HCT116 (cell line): ENCODE measurements at regions not wholly inside any gene's neighbourhood (a gene's known extent, or its start where the extent isn't known, plus 50 kb on each side); places are given as distances from the start of the nearest gene placed in this dataset.

Experiments used
- ATAC-seq: fragments of 200-7000 bp; cut with Tn5 transposase; 2 replicates; pipeline ENCODE4 v1.9.1; 2020; ENCODE audit warnings: mild to moderate bottlenecking, moderate library complexity
- BruUV-seq: library from RNA; stranded (reverse); fragments of 400-500 nt; replicated peaks from 2 replicates; lab custom pipeline; 2021; lab: Mats Ljungman, UMichigan
- CTCF ChIA-PET: fragments of 300-600 bp; sonication (Branson Sonifier 250); formaldehyde crosslinking; loops from one replicate; lab custom pipeline; 2021; ENCODE audit warnings: antibody characterized with exemption; lab: Charles Lee
- POLR2A ChIA-PET: fragments of 300-600, 350-600 bp; sonication (Branson Sonifier 250); formaldehyde crosslinking; loops from one replicate; lab custom pipeline; 2021; ENCODE audit warnings: antibody characterized with exemption; lab: Charles Lee
- RAD21 ChIA-PET, 2 experiments: fragments of 300-600 bp; sonication (Branson Sonifier 250); formaldehyde crosslinking; loops; one replicate each; lab custom pipeline; 2023; ENCODE audit warnings: low total read pairs in 2 of 2; ENCODE audit not compliant: uncharacterized antibody in 2 of 2, unreplicated experiment in 2 of 2, low non-redundant PET in 1 of 2; lab: Charles Lee
- DNase-seq: peaks from one replicate; pipeline ENCODE4 v3.0.0-alpha.2; 2010; ENCODE audit warnings: low read depth, low spot score
- H2AFZ ChIP-seq: fragments of 200-600 bp; shearing (Covaris generic), sonication (generic); 2 replicates; pipeline ENCODE4 v1.6.1; 2017; ENCODE audit warnings: low read depth, mixed run types, mixed read lengths, antibody characterized with exemption, low read length; ENCODE audit not compliant: poor library complexity, severe bottlenecking
- H3K27ac ChIP-seq: 2 replicates; pipeline ENCODE4 v1.5.1; 2012; ENCODE audit warnings: low read depth, low read length
- H3K27me3 ChIP-seq: fragments of 200-600 bp; sonication (generic); 2 replicates; pipeline ENCODE4 v1.6.1; 2016; ENCODE audit warnings: mixed run types, low read length, mixed read lengths; ENCODE audit not compliant: insufficient read depth
- H3K36me3 ChIP-seq, 2 experiments: fragments of 200-500 bp in 1 of 2; fragments of 200-600 bp in 1 of 2; sonication (Bioruptor generic) in 1 of 2; sonication (generic) in 1 of 2; 2 replicates each; pipeline versions ENCODE4 v1.5.1 to v1.6.1; 2014 to 2016; ENCODE audit warnings: low read length in 2 of 2, inconsistent platforms in 1 of 2, mixed read lengths in 1 of 2, mixed run types in 1 of 2; ENCODE audit not compliant: insufficient read depth in 2 of 2, control insufficient read depth in 1 of 2
- H3K4me1 ChIP-seq, 2 experiments: fragments of 200-600 bp in 1 of 2; sonication (generic) in 1 of 2; 2 replicates each; pipeline versions ENCODE4 v1.5.1 to v1.6.1; 2012 to 2017; ENCODE audit warnings: low read length in 2 of 2, inconsistent platforms in 1 of 2, mild to moderate bottlenecking in 1 of 2, mixed read lengths in 1 of 2, mixed run types in 1 of 2, moderate library complexity in 1 of 2; ENCODE audit not compliant: insufficient read depth in 2 of 2, control insufficient read depth in 1 of 2
- H3K4me2 ChIP-seq: fragments of 200-600 bp; sonication (generic); 2 replicates; pipeline ENCODE4 v1.6.1; 2017; ENCODE audit warnings: mixed run types, low read length, mixed read lengths
- H3K4me3 ChIP-seq, 2 experiments: fragments of 200-600 bp in 1 of 2; sonication (generic) in 1 of 2; replicated peaks in 1 of 2; 2 replicates each; pipeline ENCODE4 v1.5.1; 2011 to 2016; ENCODE audit warnings: low read length in 2 of 2, control low read depth in 1 of 2, low read depth in 1 of 2, mild to moderate bottlenecking in 1 of 2, mixed read lengths in 1 of 2, mixed run types in 1 of 2
- H3K79me2 ChIP-seq: fragments of 200-600 bp; sonication (generic); 2 replicates; pipeline ENCODE4 v1.6.1; 2017; ENCODE audit warnings: mild to moderate bottlenecking, mixed run types, low read length, moderate library complexity, mixed read lengths; ENCODE audit not compliant: insufficient read depth
- H3K9ac ChIP-seq: fragments of 200-600 bp; sonication (generic); 2 replicates; pipeline ENCODE4 v1.6.1; 2016; ENCODE audit warnings: low read length, mixed read lengths
- H3K9me2 ChIP-seq: fragments of 200-600 bp; sonication (generic), shearing (Covaris generic); 2 replicates; pipeline ENCODE4 v1.6.1; 2017; ENCODE audit warnings: mixed run types, mild to moderate bottlenecking, moderate library complexity; ENCODE audit not compliant: insufficient read depth
- H3K9me3 ChIP-seq, 2 experiments: fragments of 200-500 bp in 1 of 2; fragments of 200-600 bp in 1 of 2; sonication (Bioruptor generic) in 1 of 2; sonication (generic) in 1 of 2; 2 replicates each; pipeline ENCODE4 v1.6.1; 2014 to 2017; ENCODE audit warnings: low read length in 2 of 2, mixed read lengths in 2 of 2, inconsistent platforms in 1 of 2, low read depth in 1 of 2, mild to moderate bottlenecking in 1 of 2, mixed run types in 1 of 2, moderate library complexity in 1 of 2; ENCODE audit not compliant: control insufficient read depth in 1 of 2, insufficient read depth in 1 of 2
- H4K20me1 ChIP-seq: fragments of 200-600 bp; sonication (generic), shearing (Covaris generic); 2 replicates; pipeline ENCODE4 v1.6.1; 2017; ENCODE audit warnings: mixed run types, mild to moderate bottlenecking, moderate library complexity; ENCODE audit not compliant: insufficient read depth
- CBX3 ChIP-seq: IDR thresholded peaks from 2 replicates; pipeline ENCODE4 v1.6.1; 2012; ENCODE audit warnings: low read depth
- ELF1 ChIP-seq: IDR thresholded peaks from 2 replicates; pipeline ENCODE4 v1.6.1; 2012; ENCODE audit warnings: low read depth, borderline replicate concordance
- EZH2 ChIP-seq: fragments of 200-600 bp; sonication (generic); IDR thresholded peaks from 2 replicates; pipeline ENCODE4 v1.6.1; 2017; ENCODE audit warnings: antibody characterized with exemption, mixed run types
- EZH2phosphoT487 ChIP-seq: fragments of 200-600 bp; IDR thresholded peaks from 2 replicates; pipeline ENCODE4 v1.6.1; 2018; ENCODE audit warnings: antibody characterized with exemption, borderline replicate concordance
- FOSL1 ChIP-seq: IDR thresholded peaks from 2 replicates; pipeline ENCODE4 v1.6.1; 2012; ENCODE audit warnings: low read depth
- JUND ChIP-seq: IDR thresholded peaks from 2 replicates; pipeline ENCODE4 v1.6.1; 2012
- POLR2AphosphoS5 ChIP-seq: IDR thresholded peaks from 2 replicates; pipeline ENCODE4 v1.6.1; 2011; ENCODE audit warnings: mild to moderate bottlenecking, low read depth, low read length, moderate library complexity
- SRF ChIP-seq: IDR thresholded peaks from 2 replicates; pipeline ENCODE4 v1.6.1; 2012; ENCODE audit warnings: low read depth
- ZFX ChIP-seq: fragments of 450-650 bp; IDR thresholded peaks from 2 replicates; pipeline ENCODE4 v1.6.1; 2017
- ZNF274 ChIP-seq: fragments of 200-500 bp; sonication (Bioruptor generic); IDR thresholded peaks from 2 replicates; pipeline ENCODE4 v1.6.1; 2014; ENCODE audit warnings: mild to moderate bottlenecking, low read depth, low read length, inconsistent platforms
- intact Hi-C: fragments of 100-400 bp; cut with micrococcal nuclease; formaldehyde crosslinking; loops from 2 replicates; pipeline ENCODE4 v1.10.0; 2022
- TF ChIP-seq, protein P1 (sequence below): IDR thresholded peaks from 2 replicates; pipeline ENCODE4 v1.6.1; 2012; ENCODE audit warnings: low read depth
- TF ChIP-seq, protein P2 (sequence below): IDR thresholded peaks from 2 replicates; pipeline ENCODE4 v1.6.1; 2012
- TF ChIP-seq, protein P3 (sequence below): IDR thresholded peaks from 2 replicates; pipeline ENCODE4 v1.6.1; 2012

DNA sequence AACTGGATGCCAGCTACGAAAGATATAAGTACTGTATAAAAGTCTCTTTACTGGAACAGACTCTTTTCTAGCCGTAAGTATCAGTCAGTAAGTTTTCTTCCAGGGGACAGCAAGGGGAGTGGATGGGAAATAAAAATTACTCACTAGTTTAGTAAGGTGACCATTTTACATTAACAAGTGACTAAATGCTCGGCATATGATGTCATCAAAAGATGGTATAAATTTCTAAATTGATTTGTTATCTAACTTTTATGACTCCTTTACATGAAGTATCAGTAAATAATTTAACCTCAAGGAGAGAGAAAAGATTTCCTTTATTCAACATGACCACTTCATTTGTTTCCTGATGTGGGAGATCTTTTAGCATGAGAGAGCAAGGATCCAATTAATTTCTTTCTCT, 859.0 kb upstream of the LRRTM1 start (continued):
- TF ChIP-seq, protein P1, sequence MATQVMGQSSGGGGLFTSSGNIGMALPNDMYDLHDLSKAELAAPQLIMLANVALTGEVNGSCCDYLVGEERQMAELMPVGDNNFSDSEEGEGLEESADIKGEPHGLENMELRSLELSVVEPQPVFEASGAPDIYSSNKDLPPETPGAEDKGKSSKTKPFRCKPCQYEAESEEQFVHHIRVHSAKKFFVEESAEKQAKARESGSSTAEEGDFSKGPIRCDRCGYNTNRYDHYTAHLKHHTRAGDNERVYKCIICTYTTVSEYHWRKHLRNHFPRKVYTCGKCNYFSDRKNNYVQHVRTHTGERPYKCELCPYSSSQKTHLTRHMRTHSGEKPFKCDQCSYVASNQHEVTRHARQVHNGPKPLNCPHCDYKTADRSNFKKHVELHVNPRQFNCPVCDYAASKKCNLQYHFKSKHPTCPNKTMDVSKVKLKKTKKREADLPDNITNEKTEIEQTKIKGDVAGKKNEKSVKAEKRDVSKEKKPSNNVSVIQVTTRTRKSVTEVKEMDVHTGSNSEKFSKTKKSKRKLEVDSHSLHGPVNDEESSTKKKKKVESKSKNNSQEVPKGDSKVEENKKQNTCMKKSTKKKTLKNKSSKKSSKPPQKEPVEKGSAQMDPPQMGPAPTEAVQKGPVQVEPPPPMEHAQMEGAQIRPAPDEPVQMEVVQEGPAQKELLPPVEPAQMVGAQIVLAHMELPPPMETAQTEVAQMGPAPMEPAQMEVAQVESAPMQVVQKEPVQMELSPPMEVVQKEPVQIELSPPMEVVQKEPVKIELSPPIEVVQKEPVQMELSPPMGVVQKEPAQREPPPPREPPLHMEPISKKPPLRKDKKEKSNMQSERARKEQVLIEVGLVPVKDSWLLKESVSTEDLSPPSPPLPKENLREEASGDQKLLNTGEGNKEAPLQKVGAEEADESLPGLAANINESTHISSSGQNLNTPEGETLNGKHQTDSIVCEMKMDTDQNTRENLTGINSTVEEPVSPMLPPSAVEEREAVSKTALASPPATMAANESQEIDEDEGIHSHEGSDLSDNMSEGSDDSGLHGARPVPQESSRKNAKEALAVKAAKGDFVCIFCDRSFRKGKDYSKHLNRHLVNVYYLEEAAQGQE: no peak
- no peak for TF ChIP-seq ELF1
- no peak for TF ChIP-seq JUND
- TF ChIP-seq ZNF274: no peak

DNA sequence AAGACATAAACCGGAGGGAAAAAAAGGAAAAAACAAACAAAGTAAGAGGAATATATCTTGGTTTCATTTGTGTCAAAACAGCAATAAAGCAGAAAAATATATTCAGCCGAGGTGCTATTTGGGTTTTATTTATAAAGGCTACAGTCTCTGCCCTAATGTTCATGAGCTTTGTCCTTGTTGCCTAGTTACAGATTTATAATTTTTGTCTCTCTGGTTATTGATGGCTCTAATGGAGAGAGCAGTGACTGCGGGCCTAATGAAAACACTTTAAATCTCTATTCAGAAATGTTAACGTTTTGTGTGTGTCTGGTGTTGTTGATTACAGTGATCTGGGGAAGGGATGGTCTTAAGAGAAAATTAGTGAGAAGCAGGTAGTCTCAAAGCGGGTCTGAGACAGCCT, 854.0 kb upstream of the LRRTM1 start:
- Histone ChIP-seq H3K4me3 (no peak overlapping the region), H3K9me2 (no peaks in the 10 kb centered on the region), H3K27ac (no peak overlapping the region), H3K4me1 (no peaks in the 10 kb centered on the region), H3K9me3 (no peaks in the 10 kb centered on the region), H3K9ac (no peak overlapping the region), H2AFZ (no peak overlapping the region), H3K36me3 (no peaks in the 10 kb centered on the region), H3K4me2 (no peak overlapping the region), H3K79me2 (no peaks in the 10 kb centered on the region), H3K27me3 (no peaks in the 10 kb centered on the region), H4K20me1 (no peaks in the 10 kb centered on the region)
- TF ChIP-seq, protein P2, sequence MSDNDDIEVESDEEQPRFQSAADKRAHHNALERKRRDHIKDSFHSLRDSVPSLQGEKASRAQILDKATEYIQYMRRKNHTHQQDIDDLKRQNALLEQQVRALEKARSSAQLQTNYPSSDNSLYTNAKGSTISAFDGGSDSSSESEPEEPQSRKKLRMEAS: no peak
- TF ChIP-seq FOSL1: no peak
- no peak for TF ChIP-seq ELF1
- no peak for TF ChIP-seq SRF
- TF ChIP-seq POLR2AphosphoS5: no peak
- TF ChIP-seq EZH2phosphoT487: no peak
- TF ChIP-seq CBX3: no peak
- TF ChIP-seq, protein P3, sequence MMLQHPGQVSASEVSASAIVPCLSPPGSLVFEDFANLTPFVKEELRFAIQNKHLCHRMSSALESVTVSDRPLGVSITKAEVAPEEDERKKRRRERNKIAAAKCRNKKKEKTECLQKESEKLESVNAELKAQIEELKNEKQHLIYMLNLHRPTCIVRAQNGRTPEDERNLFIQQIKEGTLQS: no peak
- TF ChIP-seq EZH2: no peak
- no peak for TF ChIP-seq ZFX
- ChIA-PET CTCF (no interaction called here), RAD21 (no interaction called here), POLR2A (no interaction called here)
- no TSS peak for BruUV-seq
- ATAC-seq (no peak), DNase-seq (no peak)
- intact Hi-C loops: no loop called here
